H1 (cell line): ENCODE measurements at regions not wholly inside any gene's neighbourhood (a gene's known extent, or its start where the extent isn't known, plus 50 kb on each side); places are given as distances from the start of the nearest gene placed in this dataset.

Experiments
- CTCF ChIA-PET: fragments of 300-600 bp; sonication (Branson Sonifier 250); formaldehyde crosslinking; loops from one replicate; lab custom pipeline; 2021; ENCODE audit not compliant: partially characterized antibody; lab: Charles Lee
- POLR2A ChIA-PET: fragments of 300-600 bp; sonication (Branson Sonifier 250); formaldehyde crosslinking; loops from one replicate; lab custom pipeline; 2021; ENCODE audit warnings: inconsistent platforms; ENCODE audit not compliant: partially characterized antibody; lab: Charles Lee
- DNase-seq, 2 experiments: peaks; one replicate each; pipeline versions ENCODE4 v3.0.0 to v3.0.0-alpha.2; 2010 to 2022; ENCODE audit warnings: low spot score in 2 of 2, low read depth in 1 of 2, mixed read lengths in 1 of 2
- FAIRE-seq: peaks from 2 replicates; lab custom pipeline; 2011; peaks lifted over from hg19 to GRCh38; lab: Jason Lieb, UNC
- H2AFZ ChIP-seq: 2 replicates; pipeline ENCODE4 v1.8.1; 2012; ENCODE audit warnings: low read length, inconsistent platforms
- H2AK5ac ChIP-seq: 2 replicates; pipeline ENCODE4 v1.6.1; 2013; ENCODE audit warnings: low read depth, low read length
- H2BK120ac ChIP-seq: replicated peaks from 2 replicates; pipeline ENCODE3; 2013; ENCODE audit warnings: low read depth, low read length, inconsistent platforms
- H2BK12ac ChIP-seq: 2 replicates; pipeline ENCODE4 v1.6.1; 2013; ENCODE audit warnings: low read depth, low read length
- H2BK15ac ChIP-seq: 2 replicates; pipeline ENCODE4 v1.6.1; 2013; ENCODE audit warnings: low read length
- H2BK20ac ChIP-seq: 2 replicates; pipeline ENCODE4 v1.6.1; 2013; ENCODE audit warnings: low read length
- H2BK5ac ChIP-seq: 2 replicates; pipeline ENCODE4 v1.6.1; 2013; ENCODE audit warnings: low read depth, low read length
- H3K14ac ChIP-seq: 2 replicates; pipeline ENCODE4 v1.6.1; 2013; ENCODE audit warnings: inconsistent platforms; ENCODE audit not compliant: insufficient read length
- H3K18ac ChIP-seq: 2 replicates; pipeline ENCODE4 v1.6.1; 2013; ENCODE audit warnings: low read length; ENCODE audit errors: extremely low read depth
- H3K23ac ChIP-seq: 2 replicates; pipeline ENCODE4 v1.6.1; 2013; ENCODE audit warnings: inconsistent platforms; ENCODE audit not compliant: insufficient read length
- H3K23me2 ChIP-seq: 2 replicates; pipeline ENCODE4 v1.6.1; 2013; ENCODE audit warnings: low read depth, low read length
- H3K27ac ChIP-seq: 2 replicates; pipeline ENCODE4 v1.6.1; 2011; ENCODE audit warnings: low read depth, low read length, inconsistent platforms
- H3K27me3 ChIP-seq, 4 experiments: replicated peaks in 1 of 4; 1 replicate in 1 of 4; 2 replicates in 3 of 4; pipeline versions ENCODE4 v1.6.1 to v1.8.1; 2011 to 2013; ENCODE audit warnings: low read length in 3 of 4, mild to moderate bottlenecking in 3 of 4, inconsistent platforms in 2 of 4, mixed read lengths in 2 of 4, moderate library complexity in 1 of 4; ENCODE audit not compliant: control insufficient read depth in 3 of 4, insufficient read depth in 3 of 4; ENCODE audit errors: extremely low read depth in 1 of 4
- H3K36me3 ChIP-seq, 4 experiments: 2 replicates each; pipeline versions ENCODE4 v1.6.1 to v1.8.1; 2011 to 2013; ENCODE audit warnings: mild to moderate bottlenecking in 4 of 4, low read length in 3 of 4, moderate library complexity in 2 of 4, control low read depth in 1 of 4, inconsistent platforms in 1 of 4; ENCODE audit not compliant: insufficient read depth in 4 of 4, control insufficient read depth in 2 of 4
- H3K4ac ChIP-seq: replicated peaks from 2 replicates; pipeline ENCODE3; 2013; ENCODE audit warnings: low read length, low read depth, mixed read lengths, inconsistent platforms; ENCODE audit not compliant: insufficient read length
- H3K4me1 ChIP-seq, 4 experiments: replicated peaks in 1 of 4; 1 replicate in 1 of 4; 2 replicates in 3 of 4; pipeline versions ENCODE4 v1.6.1 to v1.8.1; 2011 to 2013; ENCODE audit warnings: low read length in 3 of 4, inconsistent platforms in 2 of 4, mixed read lengths in 1 of 4; ENCODE audit not compliant: insufficient read depth in 4 of 4, control insufficient read depth in 3 of 4
- H3K4me2 ChIP-seq, 2 experiments: 2 replicates each; pipeline versions ENCODE4 v1.6.1 to v1.8.1; 2011 to 2013; ENCODE audit warnings: low read depth in 2 of 2, low read length in 2 of 2, control low read depth in 1 of 2, inconsistent platforms in 1 of 2, mild to moderate bottlenecking in 1 of 2; ENCODE audit not compliant: insufficient read depth in 1 of 2
- H3K4me3 ChIP-seq, 4 experiments: fragments of 200-600, 300-600 bp in 1 of 4; sonication (generic), shearing (Covaris generic), sonication (Bioruptor Twin) in 1 of 4; 2 replicates each; pipeline versions ENCODE4 v1.5.1 to v1.8.1; 2011 to 2016; ENCODE audit warnings: low read length in 4 of 4, low read depth in 3 of 4, control low read depth in 2 of 4, inconsistent platforms in 2 of 4, mild to moderate bottlenecking in 2 of 4, mixed read lengths in 1 of 4, moderate library complexity in 1 of 4; ENCODE audit not compliant: insufficient read depth in 2 of 4; ENCODE audit errors: extremely low read depth in 1 of 4
- H3K56ac ChIP-seq: replicated peaks from 2 replicates; pipeline ENCODE3; 2013; ENCODE audit warnings: low read depth, mild to moderate bottlenecking, mixed read lengths, low read length, inconsistent platforms; ENCODE audit not compliant: insufficient read length
- H3K79me1 ChIP-seq: 2 replicates; pipeline ENCODE4 v1.6.1; 2013; ENCODE audit warnings: low read depth, low read length, control low read depth
- H3K79me2 ChIP-seq, 2 experiments: 2 replicates each; pipeline versions ENCODE4 v1.6.1 to v1.8.1; 2012 to 2013; ENCODE audit warnings: low read length in 2 of 2, mild to moderate bottlenecking in 2 of 2, inconsistent platforms in 1 of 2; ENCODE audit not compliant: insufficient read depth in 2 of 2, control insufficient read depth in 1 of 2
- H3K9ac ChIP-seq, 4 experiments: replicated peaks in 1 of 4; 1 replicate in 1 of 4; 2 replicates in 3 of 4; pipeline versions ENCODE4 v1.6.1 to v1.8.1; 2011 to 2013; ENCODE audit warnings: low read depth in 3 of 4, low read length in 3 of 4, control low read depth in 2 of 4, mild to moderate bottlenecking in 2 of 4, moderate library complexity in 2 of 4, inconsistent platforms in 1 of 4; ENCODE audit errors: extremely low read depth in 1 of 4
- H3K9me3 ChIP-seq, 2 experiments: 2 replicates each; pipeline versions ENCODE4 v1.6.1 to v1.8.1; 2012 to 2013; ENCODE audit warnings: mild to moderate bottlenecking in 2 of 2, moderate library complexity in 2 of 2, control low read depth in 1 of 2, inconsistent platforms in 1 of 2, low read depth in 1 of 2, low read length in 1 of 2, mixed read lengths in 1 of 2; ENCODE audit not compliant: insufficient read depth in 2 of 2
- H4K20me1 ChIP-seq, 2 experiments: replicated peaks in 1 of 2; 2 replicates each; pipeline versions ENCODE3 to v1.8.1; 2011 to 2013; ENCODE audit warnings: inconsistent platforms in 2 of 2, low read length in 2 of 2, mild to moderate bottlenecking in 1 of 2; ENCODE audit not compliant: insufficient read depth in 2 of 2, control insufficient read depth in 1 of 2
- H4K5ac ChIP-seq: 2 replicates; pipeline ENCODE4 v1.6.1; 2013; ENCODE audit warnings: low read length, low read depth, mixed read lengths, inconsistent platforms; ENCODE audit not compliant: insufficient read length
- H4K8ac ChIP-seq: 2 replicates; pipeline ENCODE4 v1.8.0; 2013; ENCODE audit warnings: mild to moderate bottlenecking, moderate library complexity, low read length, inconsistent platforms; ENCODE audit not compliant: insufficient read depth; ENCODE audit errors: extremely low read depth
- H4K91ac ChIP-seq: replicated peaks from 2 replicates; pipeline ENCODE3; 2013; ENCODE audit warnings: low read length, mixed read lengths, inconsistent platforms; ENCODE audit not compliant: insufficient read length
- BACH1 ChIP-seq: IDR thresholded peaks from 2 replicates; pipeline ENCODE4 v1.6.1; 2012; ENCODE audit warnings: low read length, improper control_type of control experiment
- EGR1 ChIP-seq: IDR thresholded peaks from 2 replicates; pipeline ENCODE4 v1.6.1; 2011; ENCODE audit warnings: low read depth, low read length, borderline replicate concordance
- EZH2 ChIP-seq: fragments of 200-600 bp; sonication (generic); IDR thresholded peaks from 2 replicates; pipeline ENCODE4 v1.7.1; 2012; ENCODE audit warnings: low read depth, mild to moderate bottlenecking, moderate library complexity, low read length, inconsistent platforms; ENCODE audit not compliant: severe bottlenecking
- KDM5A ChIP-seq: fragments of 200-600 bp; IDR thresholded peaks from 2 replicates; pipeline ENCODE4 v1.7.1; 2012; ENCODE audit warnings: mild to moderate bottlenecking, low read length, inconsistent platforms, mixed read lengths
- POU5F1 ChIP-seq: IDR thresholded peaks from 2 replicates; pipeline ENCODE4 v1.6.1; 2011; ENCODE audit warnings: low read depth, mild to moderate bottlenecking, low read length, moderate library complexity
- TBP ChIP-seq: IDR thresholded peaks from 2 replicates; pipeline ENCODE4 v1.6.1; 2011; ENCODE audit warnings: low read depth, low read length, improper control_type of control experiment
- TEAD4 ChIP-seq: IDR thresholded peaks from 2 replicates; pipeline ENCODE4 v1.6.1; 2012; ENCODE audit warnings: low read depth, low read length, inconsistent platforms, mixed read lengths
- WGBS, 2 experiments: shearing (Covaris generic) in 1 of 2; methylation state at CpG; one replicate each; pipeline versions ENCODE4 v1.1.6 to v1.1.7; 2013 to 2015; ENCODE audit warnings: low lambda C conversion rate in 2 of 2, mixed read lengths in 2 of 2, inconsistent platforms in 1 of 2, low coverage in 1 of 2, missing lambda C conversion rate in 1 of 2; ENCODE audit not compliant: insufficient replicate concordance in 2 of 2, insufficient coverage in 1 of 2, insufficient read length in 1 of 2; ENCODE audit errors: extremely low coverage in 1 of 2, missing lambda C conversion rate in 1 of 2; 5-methylcytosine and 5-hydroxymethylcytosine counted together

- Histone ChIP-seq H3K4me2 (no peak overlapping the region), H3K79me1 (no peaks in the 10 kb centered on the region), H2BK15ac (no peak overlapping the region), H3K27me3 (no peaks in the 10 kb centered on the region), H3K27ac (no peak overlapping the region), H3K14ac (no peak overlapping the region), H2BK12ac (no peak overlapping the region), H3K79me2 (no peaks in the 10 kb centered on the region), H3K23me2 (peaks cover 2% of the 10 kb centered on the region; the same call in 1 of the 2 replicates), H2AFZ (no peak overlapping the region), H2BK5ac (no peak overlapping the region), H3K56ac (no peak overlapping the region), H4K91ac (no peak overlapping the region), H3K18ac (no peak overlapping the region), H4K8ac (no peak overlapping the region), H3K4me3 (no peak overlapping the region), H3K4ac (no peak overlapping the region), H4K5ac (no peak overlapping the region), H4K20me1 (no peaks in the 10 kb centered on the region), H2BK120ac (no peak overlapping the region), H3K4me1 (no peaks in the 10 kb centered on the region), H3K23ac (no peak overlapping the region), H2BK20ac (no peak overlapping the region), H3K36me3 (no peaks in the 10 kb centered on the region), H3K9ac (no peak overlapping the region), H2AK5ac (no peak overlapping the region), H3K9me3 (peaks cover 23 to 25% of the 10 kb centered on the region in 2 experiments)
- no peak for FAIRE-seq
- 100% methylated on average over 3 of the region's 3 CpGs; no CpG with 5 or more reads in 1 of the 2 experiments for WGBS, 2 experiments
- ChIA-PET CTCF (interaction anchor here (0.9 kb wide), 1 partner anchor 62 kb away, joined by 3 read pairs; no protein-coding TSS in a partner anchor), POLR2A (no interaction called here)
- DNase-seq: no peak
- TF ChIP-seq EZH2: no peak
- TF ChIP-seq POU5F1: no peak
- no peak for TF ChIP-seq EGR1
- TF ChIP-seq BACH1: no peak
- TF ChIP-seq TBP: no peak
- no peak for TF ChIP-seq TEAD4
- TF ChIP-seq KDM5A: no peak
Measured at GRCh38 chr13:109636736-109637135, 149.6 kb downstream of the IRS2 start.
